GM12874 (cell line): ENCODE measurements at regions not wholly inside any gene's neighbourhood (a gene's known extent, or its start where the extent isn't known, plus 50 kb on each side); places are given as distances from the start of the nearest gene placed in this dataset.

ENCODE experiments used
- TF ChIP-seq, protein P1 (sequence below): IDR thresholded peaks from 2 replicates; pipeline ENCODE4 v1.5.1; 2011; ENCODE audit warnings: low read depth, mild to moderate bottlenecking, control low read depth, low read length, moderate library complexity; ENCODE audit not compliant: insufficient read depth

DNA sequence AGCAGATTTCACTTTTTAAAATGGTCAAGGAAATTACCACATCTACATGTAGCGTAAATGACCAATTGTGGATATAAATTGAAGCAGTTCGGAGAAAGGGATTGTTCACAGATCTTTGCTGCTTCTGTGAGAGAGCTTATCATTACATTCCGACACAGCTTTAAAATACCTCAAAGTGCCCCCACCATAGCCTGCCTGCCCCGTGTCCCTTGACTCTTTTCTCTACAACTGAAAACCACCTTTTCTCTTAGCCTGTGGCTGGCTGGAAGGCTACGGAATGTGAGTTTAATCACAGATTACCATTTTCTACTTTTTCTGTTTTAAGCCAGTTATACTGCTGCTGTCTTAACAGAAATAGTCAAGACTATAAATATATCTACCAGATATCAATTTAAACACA, 347.2 kb upstream of the MAP3K7 start:
- TF ChIP-seq, protein P1, sequence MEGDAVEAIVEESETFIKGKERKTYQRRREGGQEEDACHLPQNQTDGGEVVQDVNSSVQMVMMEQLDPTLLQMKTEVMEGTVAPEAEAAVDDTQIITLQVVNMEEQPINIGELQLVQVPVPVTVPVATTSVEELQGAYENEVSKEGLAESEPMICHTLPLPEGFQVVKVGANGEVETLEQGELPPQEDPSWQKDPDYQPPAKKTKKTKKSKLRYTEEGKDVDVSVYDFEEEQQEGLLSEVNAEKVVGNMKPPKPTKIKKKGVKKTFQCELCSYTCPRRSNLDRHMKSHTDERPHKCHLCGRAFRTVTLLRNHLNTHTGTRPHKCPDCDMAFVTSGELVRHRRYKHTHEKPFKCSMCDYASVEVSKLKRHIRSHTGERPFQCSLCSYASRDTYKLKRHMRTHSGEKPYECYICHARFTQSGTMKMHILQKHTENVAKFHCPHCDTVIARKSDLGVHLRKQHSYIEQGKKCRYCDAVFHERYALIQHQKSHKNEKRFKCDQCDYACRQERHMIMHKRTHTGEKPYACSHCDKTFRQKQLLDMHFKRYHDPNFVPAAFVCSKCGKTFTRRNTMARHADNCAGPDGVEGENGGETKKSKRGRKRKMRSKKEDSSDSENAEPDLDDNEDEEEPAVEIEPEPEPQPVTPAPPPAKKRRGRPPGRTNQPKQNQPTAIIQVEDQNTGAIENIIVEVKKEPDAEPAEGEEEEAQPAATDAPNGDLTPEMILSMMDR: no peak

DNA sequence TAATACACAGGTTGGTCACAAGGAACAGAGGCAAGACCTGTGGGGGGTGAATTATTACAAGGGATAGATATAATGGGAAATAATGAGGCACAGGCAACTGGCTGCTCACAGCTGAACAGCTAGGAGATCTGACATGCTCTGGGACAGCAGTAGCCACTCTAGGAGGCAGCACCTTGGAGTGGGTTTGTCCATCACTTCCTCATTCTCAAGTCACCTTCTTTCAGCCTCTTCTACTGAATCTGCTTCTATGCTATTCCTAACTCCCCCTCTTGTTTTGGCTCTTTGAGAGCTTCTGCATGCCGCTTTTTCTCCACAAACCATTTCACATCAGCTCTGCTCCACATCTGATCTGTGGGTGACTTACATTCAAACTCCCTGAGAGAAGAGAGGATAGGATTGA, 345.5 kb upstream of the MAP3K7 start:
- TF ChIP-seq, protein P1: no peak

DNA sequence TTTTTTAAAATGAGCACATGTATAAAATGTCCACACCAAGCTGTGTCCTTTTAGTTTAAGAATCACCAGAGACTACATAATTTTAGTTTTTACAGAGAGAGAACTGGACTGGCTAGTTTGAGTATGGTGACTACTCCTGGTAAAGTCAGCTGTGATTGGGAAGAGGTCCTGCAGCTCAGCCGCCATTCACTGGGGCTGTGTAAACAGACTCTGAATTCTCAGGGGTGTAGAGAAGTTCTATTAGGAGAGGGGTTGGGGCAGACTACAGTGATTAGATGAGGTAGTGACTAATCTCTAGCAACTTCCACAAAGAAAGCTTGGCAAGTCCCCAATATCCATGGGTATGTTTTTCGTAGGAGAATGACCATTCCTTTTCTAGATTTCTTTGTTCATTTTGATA, 341.2 kb upstream of the MAP3K7 start:
- TF ChIP-seq, protein P1: no peak

DNA sequence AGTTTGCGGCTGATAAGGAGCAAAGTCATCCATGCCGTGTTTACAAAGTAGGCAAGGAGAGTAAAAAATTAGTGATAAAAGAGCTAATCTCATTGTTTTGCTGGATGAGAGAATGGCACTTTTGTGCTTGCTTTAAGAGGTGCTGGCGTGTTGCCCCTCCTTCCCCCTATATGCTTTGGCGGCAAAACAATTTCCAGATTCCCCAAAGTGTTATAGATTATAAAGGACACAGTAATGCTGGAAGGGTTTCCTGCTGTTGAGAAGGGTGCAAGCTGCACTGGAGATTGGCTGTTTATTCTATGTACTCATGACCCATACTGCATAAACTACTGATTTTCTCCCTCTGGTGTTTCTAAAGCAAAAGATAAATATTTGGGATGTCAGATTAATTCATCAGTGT, 338.9 kb upstream of the MAP3K7 start:
- TF ChIP-seq, protein P1: no peak

DNA sequence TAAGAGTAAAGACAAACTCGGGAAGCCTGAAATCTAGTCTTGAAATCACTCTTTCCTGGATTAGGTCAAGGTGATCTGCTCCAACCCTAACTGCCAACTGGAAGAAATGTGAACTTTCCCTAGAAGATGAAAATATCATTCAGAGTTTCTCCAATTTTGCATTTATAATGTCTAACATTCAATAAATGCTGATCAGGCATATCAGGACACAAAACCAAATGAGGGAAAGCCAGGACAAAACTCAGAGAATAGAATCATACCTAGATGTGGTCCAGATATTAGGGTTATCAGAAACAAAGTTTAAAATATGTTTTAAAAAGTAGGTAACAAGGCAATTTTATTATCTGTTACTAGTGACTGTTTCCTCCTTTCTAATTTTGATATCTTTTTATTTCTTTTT, 335.5 kb upstream of the MAP3K7 start:
- TF ChIP-seq, protein P1: no peak

DNA sequence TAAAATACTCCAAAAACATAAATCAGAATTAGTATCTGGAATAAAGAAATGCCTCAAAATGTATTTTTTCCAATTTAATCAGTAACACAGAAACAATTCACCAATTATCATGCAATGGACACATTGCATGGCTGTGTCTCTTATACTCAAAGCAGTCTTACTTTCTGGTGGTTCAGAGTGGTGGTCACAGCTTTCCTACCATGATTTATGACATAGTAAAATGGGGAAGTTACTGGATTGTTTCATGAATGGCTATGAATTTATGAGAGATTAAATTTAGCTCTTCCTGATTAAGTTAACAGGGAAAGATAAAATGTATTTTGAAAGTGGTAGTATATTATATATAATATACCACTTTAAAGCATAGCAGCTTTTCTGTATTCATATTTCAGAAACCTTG, 331.5 kb upstream of the MAP3K7 start:
- TF ChIP-seq, protein P1: no peak

DNA sequence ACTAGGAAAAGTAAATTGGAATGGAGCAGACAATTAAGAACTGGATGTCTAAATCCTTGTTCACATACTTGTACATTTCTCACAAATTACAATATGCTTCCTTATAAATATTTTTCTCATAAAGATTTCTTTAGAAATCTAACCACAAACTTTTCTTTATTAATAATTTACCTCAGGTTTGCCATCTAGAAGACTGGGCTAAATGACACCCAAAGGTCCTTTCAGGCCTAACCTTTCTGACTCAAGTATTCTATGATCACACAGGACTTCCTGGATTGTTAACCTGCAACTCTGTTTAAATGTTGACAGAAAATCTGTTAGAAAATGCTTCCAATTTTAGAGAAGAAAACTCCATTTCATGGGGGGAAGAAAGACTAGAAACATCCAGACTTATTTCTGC, 330.5 kb upstream of the MAP3K7 start:
- TF ChIP-seq, protein P1: no peak

DNA sequence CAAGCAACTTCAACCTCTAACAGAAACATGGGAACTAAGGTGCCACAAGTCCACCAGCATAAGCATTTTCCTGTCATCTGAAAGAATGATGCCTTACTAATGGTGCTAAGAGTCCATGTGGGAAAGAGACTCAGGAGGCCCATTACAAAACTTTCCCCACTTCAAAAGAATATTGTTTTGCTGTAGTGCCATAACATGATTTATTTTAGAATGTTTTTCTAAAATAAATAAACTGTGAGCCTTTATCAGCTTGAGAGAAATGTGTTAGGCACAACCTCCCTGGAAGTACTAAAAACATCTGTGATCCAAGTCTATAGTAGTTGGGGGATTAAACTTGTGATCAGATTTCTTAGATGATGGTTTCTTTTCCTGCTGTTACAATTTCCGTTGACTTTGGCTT, 330.1 kb upstream of the MAP3K7 start:
- TF ChIP-seq, protein P1: no peak
